Mucosa of rectum (tissue), 2 donors: ENCODE measurements at regions not wholly inside any gene's neighbourhood (a gene's known extent, or its start where the extent isn't known, plus 50 kb on each side); places are given as distances from the start of the nearest gene placed in this dataset.
"Not testable (repeated sequence)": the region's sequence is repeated elsewhere in the genome, so short reads cannot be mapped to it uniquely, and the experiment has no call there.

Experiments used
- H3K27ac ChIP-seq, 2 donors: one replicate each; pipeline ENCODE4 v1.7.0; 2013; ENCODE audit warnings: inconsistent platforms in 2 of 2, low read depth in 2 of 2, low read length in 2 of 2
- H3K27me3 ChIP-seq, 2 donors: one replicate each; pipeline ENCODE4 v1.7.0; 2013; ENCODE audit warnings: low read length in 2 of 2; ENCODE audit not compliant: control insufficient read depth in 2 of 2, insufficient read depth in 2 of 2
- H3K36me3 ChIP-seq, 2 donors: one replicate each; pipeline ENCODE4 v1.7.0; 2013; ENCODE audit warnings: low read length in 2 of 2; ENCODE audit not compliant: control insufficient read depth in 2 of 2, insufficient read depth in 2 of 2
- H3K4me1 ChIP-seq, 2 donors: one replicate each; pipeline ENCODE4 v1.7.0; 2013; ENCODE audit warnings: low read length in 2 of 2, mild to moderate bottlenecking in 1 of 2; ENCODE audit not compliant: control insufficient read depth in 2 of 2, insufficient read depth in 2 of 2
- H3K4me3 ChIP-seq, 2 donors: one replicate each; pipeline ENCODE4 v1.7.0; 2013; ENCODE audit warnings: low read length in 2 of 2
- H3K9ac ChIP-seq, 2 donors: one replicate each; pipeline ENCODE4 v1.7.0; 2013; ENCODE audit warnings: low read length in 2 of 2, low read depth in 1 of 2, mild to moderate bottlenecking in 1 of 2
- H3K9me3 ChIP-seq, 2 donors: one replicate each; pipeline ENCODE4 v1.7.0; 2013; ENCODE audit warnings: low read length in 2 of 2; ENCODE audit not compliant: control insufficient read depth in 2 of 2
- donor health status: healthy.
- donor health status: Normal muscosa, but diverticular disease.

DNA sequence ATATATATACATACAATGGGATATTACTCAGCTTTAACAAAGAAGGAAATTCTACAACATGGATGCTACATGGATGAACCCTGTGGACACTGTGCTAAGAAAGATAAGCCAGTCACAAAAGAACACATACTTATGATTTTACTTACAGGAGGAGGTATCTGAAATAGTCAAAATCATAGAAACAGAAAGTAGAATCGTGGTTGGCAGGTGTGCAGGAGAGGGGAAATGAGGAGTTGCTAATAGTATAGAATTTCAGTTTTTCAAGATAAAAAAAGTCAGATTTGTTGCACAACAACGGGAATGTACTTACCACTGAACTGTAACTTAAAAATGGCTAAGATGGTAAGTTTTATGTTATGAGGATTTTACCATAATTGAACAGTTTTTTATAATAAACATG is 706.3 kb downstream of the TFAP2A start:
- no peak overlapping the region for H3K27ac ChIP-seq
- no peak overlapping the region for H3K4me3 ChIP-seq
- no peak overlapping the region for H3K9ac ChIP-seq
- H3K9me3 ChIP-seq = no peaks in the 10 kb centered on the region
- no peaks in the 10 kb centered on the region for H3K27me3 ChIP-seq
- H3K4me1 ChIP-seq = no peaks in the 10 kb centered on the region
- no peaks in the 10 kb centered on the region for H3K36me3 ChIP-seq

- H3K4me3 ChIP-seq = no peak overlapping the region
- no peak overlapping the region for H3K27ac ChIP-seq
- no peaks in the 10 kb centered on the region for H3K4me1 ChIP-seq
- no peak overlapping the region for H3K9ac ChIP-seq
- H3K36me3 ChIP-seq = no peaks in the 10 kb centered on the region
- H3K9me3 ChIP-seq = no peaks in the 10 kb centered on the region
- H3K27me3 ChIP-seq = no peaks in the 10 kb centered on the region
These were observed 709.9 kb downstream of the TFAP2A start for GRCh38 chr6:9704989-9705388.

GRCh38 chr6:9702914-9703313 is 712.0 kb downstream of the TFAP2A start:
- no peaks in the 10 kb centered on the region for H3K9me3 ChIP-seq

GRCh38 chr6:9699888-9700287 is 715.0 kb downstream of the TFAP2A start:
- Histone ChIP-seq H3K9me3 (no peaks in the 10 kb centered on the region), H3K27me3 (no peaks in the 10 kb centered on the region), H3K36me3 (no peaks in the 10 kb centered on the region), H3K4me3 (no peak overlapping the region), H3K27ac (no peak overlapping the region), H3K4me1 (no peaks in the 10 kb centered on the region), H3K9ac (no peak overlapping the region)

More at GRCh38 chr6:9702914-9703313, 712.0 kb downstream of the TFAP2A start:
- Histone ChIP-seq H3K27ac (no peak overlapping the region), H3K36me3 (no peaks in the 10 kb centered on the region), H3K4me1 (no peaks in the 10 kb centered on the region), H3K27me3 (no peaks in the 10 kb centered on the region), H3K9ac (no peak overlapping the region), H3K4me3 (no peak overlapping the region)

- H3K36me3 ChIP-seq = no peaks in the 10 kb centered on the region
- H3K27ac ChIP-seq = no peak overlapping the region
- H3K9ac ChIP-seq = no peak overlapping the region
- no peak overlapping the region for H3K4me3 ChIP-seq
- H3K9me3 ChIP-seq = no peaks in the 10 kb centered on the region
- H3K4me1 ChIP-seq = no peaks in the 10 kb centered on the region
- no peaks in the 10 kb centered on the region for H3K27me3 ChIP-seq
These were observed 717.5 kb downstream of the TFAP2A start for GRCh38 chr6:9697263-9697931.

DNA sequence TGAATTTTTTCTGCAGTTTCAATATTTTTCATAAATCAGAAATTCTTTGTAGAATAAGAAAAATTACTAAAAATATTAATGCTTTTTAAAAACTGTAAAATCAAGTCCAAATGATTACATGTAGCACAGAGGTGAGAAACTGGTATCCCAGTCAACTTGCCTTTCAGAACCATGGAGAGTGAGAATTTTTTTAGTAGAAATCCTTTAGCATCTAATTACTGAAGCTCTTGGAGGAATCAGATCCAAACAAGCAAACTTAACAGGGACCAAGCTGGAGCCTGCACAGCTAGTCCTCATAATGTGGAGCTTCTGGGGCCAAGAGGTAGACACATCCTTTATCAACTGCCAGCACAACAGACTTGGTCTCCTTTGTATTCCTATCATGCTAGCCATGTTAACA is 724.5 kb downstream of the TFAP2A start:
- Histone ChIP-seq H3K27ac (no peak overlapping the region), H3K36me3 (no peaks in the 10 kb centered on the region), H3K4me3 (no peak overlapping the region), H3K9me3 (no peaks in the 10 kb centered on the region), H3K4me1 (no peaks in the 10 kb centered on the region), H3K9ac (no peak overlapping the region), H3K27me3 (no peaks in the 10 kb centered on the region)

DNA sequence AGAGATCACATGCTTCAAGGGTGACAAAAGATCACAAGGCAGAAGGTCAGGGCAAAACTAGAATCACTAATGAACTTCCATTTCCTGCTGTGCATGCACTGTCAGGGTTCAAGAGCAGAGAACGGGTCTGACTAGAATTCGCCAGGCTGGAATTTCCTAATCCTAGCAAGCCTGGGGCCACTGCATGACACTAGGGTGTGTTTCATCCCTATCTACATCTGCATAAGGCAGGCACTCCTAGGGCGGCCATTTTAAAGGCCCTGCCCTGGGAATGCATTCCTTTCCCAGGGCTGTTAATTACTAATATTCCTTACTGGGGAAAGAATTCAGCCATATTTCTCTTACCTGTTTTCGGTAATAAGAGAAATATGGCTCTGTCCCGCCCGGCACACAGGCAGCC is 734.1 kb downstream of the TFAP2A start:
- H3K36me3 ChIP-seq, H3K9ac ChIP-seq, H3K27me3 ChIP-seq, H3K9me3 ChIP-seq, H3K27ac ChIP-seq, H3K4me3 ChIP-seq, H3K4me1 ChIP-seq: not testable (repeated sequence)

DNA sequence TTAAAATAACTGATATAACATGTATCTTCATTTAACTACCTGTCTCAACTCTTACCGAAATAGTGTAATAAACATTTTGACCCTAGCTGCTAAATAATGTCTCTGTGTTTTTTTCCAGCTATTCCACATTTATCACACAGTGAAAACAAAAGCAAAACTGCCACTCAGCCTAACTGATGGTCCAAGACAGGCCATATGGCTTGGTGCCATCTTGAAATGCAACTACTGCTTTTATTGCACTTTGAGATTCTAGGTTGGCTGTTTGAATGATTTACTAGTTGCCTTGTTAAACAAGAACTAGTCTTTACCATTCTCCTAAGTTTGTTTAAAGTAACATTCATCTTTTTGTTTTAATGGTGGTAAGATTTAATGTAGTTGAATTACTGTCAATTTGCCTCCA is 739.8 kb downstream of the TFAP2A start:
- H3K27ac ChIP-seq = no peak overlapping the region
- H3K36me3 ChIP-seq = no peaks in the 10 kb centered on the region
- no peaks in the 10 kb centered on the region for H3K27me3 ChIP-seq
- no peaks in the 10 kb centered on the region for H3K9me3 ChIP-seq
- H3K4me3 ChIP-seq = no peak overlapping the region
- H3K9ac ChIP-seq = no peak overlapping the region
- no peaks in the 10 kb centered on the region for H3K4me1 ChIP-seq

DNA sequence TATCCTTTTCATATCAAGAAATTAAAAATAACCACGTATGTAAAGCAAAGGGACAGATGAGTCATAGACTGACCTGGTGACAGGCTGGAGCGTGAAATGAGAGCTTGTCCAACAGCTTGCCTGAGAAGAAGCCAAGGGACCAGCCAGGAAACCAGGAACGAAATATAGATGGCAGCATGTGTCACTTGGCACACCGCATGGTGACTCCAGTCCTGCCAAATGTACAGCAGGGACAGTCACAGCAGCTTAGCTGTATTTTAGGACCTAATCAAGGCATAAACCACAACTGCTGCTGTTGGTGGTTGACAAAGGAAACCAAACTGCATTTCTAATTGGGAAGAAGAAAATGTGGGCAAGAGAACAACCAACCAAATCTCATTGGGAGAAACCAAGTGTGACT is 755.0 kb downstream of the TFAP2A start:
- Histone ChIP-seq H3K36me3 (no peaks in the 10 kb centered on the region), H3K27ac (no peak overlapping the region), H3K4me1 (no peaks in the 10 kb centered on the region), H3K9me3 (peaks cover 0 to 3% of the 10 kb centered on the region in 2 donors), H3K4me3 (no peak overlapping the region), H3K27me3 (no peaks in the 10 kb centered on the region), H3K9ac (no peak overlapping the region)

- no peak overlapping the region for H3K9ac ChIP-seq
- no peaks in the 10 kb centered on the region for H3K27me3 ChIP-seq
- no peak overlapping the region for H3K4me3 ChIP-seq
- H3K4me1 ChIP-seq = no peaks in the 10 kb centered on the region
- H3K9me3 ChIP-seq = peaks cover 3% of the 10 kb centered on the region in 2 donors
- H3K36me3 ChIP-seq = no peaks in the 10 kb centered on the region
- no peak overlapping the region for H3K27ac ChIP-seq
These were observed 756.9 kb downstream of the TFAP2A start for GRCh38 chr6:9657994-9658393.

DNA sequence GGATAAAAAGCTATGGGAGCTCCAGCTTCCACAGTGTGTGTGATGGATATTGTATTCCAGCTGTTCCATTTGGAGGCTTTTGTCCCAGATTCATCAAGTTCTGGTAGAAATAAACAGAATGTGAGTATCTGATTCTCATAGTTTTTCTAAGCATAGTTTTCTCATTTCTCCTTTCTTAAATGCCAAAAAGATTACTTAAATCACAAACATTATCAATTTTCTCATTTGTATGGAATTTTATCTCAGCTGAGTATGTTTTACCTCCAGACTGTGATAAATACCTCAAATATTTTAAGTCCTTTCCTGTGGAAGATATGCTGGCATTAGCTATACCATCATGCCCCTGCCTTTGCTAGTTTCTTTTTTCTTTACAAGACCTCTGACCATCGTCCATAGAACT is 767.3 kb downstream of the TFAP2A start:
- H3K4me3 ChIP-seq = no peak overlapping the region
- no peak overlapping the region for H3K9ac ChIP-seq
- no peaks in the 10 kb centered on the region for H3K36me3 ChIP-seq
- H3K27ac ChIP-seq = no peak overlapping the region
- H3K27me3 ChIP-seq = no peaks in the 10 kb centered on the region
- H3K4me1 ChIP-seq = no peaks in the 10 kb centered on the region
- H3K9me3 ChIP-seq = no peaks in the 10 kb centered on the region
